CD4-positive, alpha-beta T cell (primary cell): ENCODE measurements at regions not wholly inside any gene's neighbourhood (a gene's known extent, or its start where the extent isn't known, plus 50 kb on each side); places are given as distances from the start of the nearest gene placed in this dataset.
A peak's percentile ranks its signal among the peaks of the same experiment; 100 is the strongest.

Experiments
- ATAC-seq: fragments of 200-7000 bp; cut with Tn5 transposase; one replicate; pipeline ENCODE4 v1.10.0; 2022; ENCODE audit warnings: mild to moderate bottlenecking; ENCODE audit not compliant: poor library complexity
- CTCF ChIA-PET: fragments of 350-600 bp; sonication (Branson Sonifier 250); formaldehyde crosslinking; loops from one replicate; lab custom pipeline; 2021; ENCODE audit warnings: antibody characterized with exemption, inconsistent platforms; lab: Charles Lee
- POLR2A ChIA-PET: fragments of 350-600 bp; sonication (Branson Sonifier 250); formaldehyde crosslinking; loops from one replicate; lab custom pipeline; 2021; ENCODE audit warnings: antibody characterized with exemption, inconsistent platforms; lab: Charles Lee
- DNase-seq, 14 experiments: peaks; one replicate each; pipeline ENCODE4 v3.0.0-alpha.2; 2013 to 2020; ENCODE audit warnings: mixed read lengths in 2 of 14
- H3K27ac ChIP-seq, 2 donors: one replicate each; pipeline versions ENCODE4 v1.5.1 to v1.7.0; 2013; ENCODE audit warnings: low read length in 2 of 2, low read depth in 1 of 2, mild to moderate bottlenecking in 1 of 2
- H3K27me3 ChIP-seq, 2 experiments: 1 replicate in 1 of 2; 2 replicates in 1 of 2; pipeline versions ENCODE4 v1.6.1 to v1.7.0; 2013; ENCODE audit warnings: low read length in 2 of 2, control low read depth in 1 of 2, mild to moderate bottlenecking in 1 of 2, moderate library complexity in 1 of 2; ENCODE audit not compliant: insufficient read depth in 2 of 2, control insufficient read depth in 1 of 2
- H3K36me3 ChIP-seq: one replicate; pipeline ENCODE4 v1.6.1; 2013; ENCODE audit warnings: low read length, control low read depth; ENCODE audit not compliant: insufficient read depth
- H3K4me1 ChIP-seq: one replicate; pipeline ENCODE4 v1.6.1; 2013; ENCODE audit warnings: low read length, control low read depth; ENCODE audit not compliant: insufficient read depth
- H3K4me3 ChIP-seq: one replicate; pipeline ENCODE4 v1.5.1; 2013; ENCODE audit warnings: mild to moderate bottlenecking, low read length, moderate library complexity
- H3K9me3 ChIP-seq, 2 experiments: 1 replicate in 1 of 2; 2 replicates in 1 of 2; pipeline versions ENCODE4 v1.6.1 to v1.7.0; 2013; ENCODE audit warnings: low read length in 2 of 2, mild to moderate bottlenecking in 2 of 2, control low read depth in 1 of 2, moderate library complexity in 1 of 2; ENCODE audit not compliant: control insufficient read depth in 1 of 2, insufficient read depth in 1 of 2
- H3K27ac Mint-ChIP-seq: one replicate; pipeline ENCODE4 v1.8.0; 2020; ENCODE audit warnings: mixed read lengths
- H3K27me3 Mint-ChIP-seq: one replicate; pipeline ENCODE4 v1.8.0; 2021; ENCODE audit warnings: mixed read lengths
- H3K36me3 Mint-ChIP-seq: one replicate; pipeline ENCODE4 v1.8.0; 2021; ENCODE audit warnings: low read depth, mixed read lengths
- H3K4me1 Mint-ChIP-seq: one replicate; pipeline ENCODE4 v1.8.0; 2021; ENCODE audit warnings: low read depth, mixed read lengths
- H3K4me3 Mint-ChIP-seq: one replicate; pipeline ENCODE4 v1.8.0; 2020; ENCODE audit warnings: mild to moderate bottlenecking, mixed read lengths
- H3K9me3 Mint-ChIP-seq: one replicate; pipeline ENCODE4 v1.8.0; 2020; ENCODE audit warnings: mixed read lengths
- CTCF ChIP-seq: fragments of 200-600 bp; IDR thresholded peaks from one replicate; pipeline ENCODE4 v1.8.0; 2022; ENCODE audit warnings: antibody characterized with exemption, mild to moderate bottlenecking
- intact Hi-C, 2 experiments: fragments of 100-400 bp; cut with DNase I in 1 of 2; cut with micrococcal nuclease in 1 of 2; formaldehyde crosslinking; loops; one replicate each; pipeline versions ENCODE4 v1.15.1 to v1.9.0; 2023 to 2025; cut with DNase I, micrococcal nuclease

GRCh38 chr6:87916446-87916845 lies 131.2 kb upstream of the SPACA1 start:
- H3K36me3 ChIP-seq = no peaks in the 10 kb centered on the region
- H3K4me1 ChIP-seq = no peaks in the 10 kb centered on the region
- H3K27ac ChIP-seq = no peak overlapping the region
- DNase-seq (no peak), ATAC-seq (no peak)
- H3K27me3 ChIP-seq = no peaks in the 10 kb centered on the region
- Mint-ChIP-seq H3K27ac (no peak overlapping the region), H3K4me3 (no peak overlapping the region), H3K36me3 (no peaks in the 10 kb centered on the region), H3K27me3 (peaks cover 9% of the 10 kb centered on the region), H3K4me1 (peaks cover 14% of the 10 kb centered on the region), H3K9me3 (no peaks in the 10 kb centered on the region)
- H3K4me3 ChIP-seq = no peak overlapping the region
- CTCF ChIA-PET = no interaction called here
- no peaks in the 10 kb centered on the region for H3K9me3 ChIP-seq
- no peak for TF ChIP-seq CTCF
- POLR2A ChIA-PET = no interaction called here
- intact Hi-C loops = no loop called here

- Histone ChIP-seq H3K36me3 (no peaks in the 10 kb centered on the region), H3K4me3 (no peak overlapping the region), H3K27ac (no peak overlapping the region), H3K9me3 (no peaks in the 10 kb centered on the region), H3K4me1 (no peaks in the 10 kb centered on the region), H3K27me3 (no peaks in the 10 kb centered on the region)
- DNase-seq = peak in 1 of 14 experiments; percentile 17
- H3K4me3 Mint-ChIP-seq = no peak overlapping the region
- ChIA-PET POLR2A (no interaction called here), CTCF (no interaction called here)
- H3K27ac Mint-ChIP-seq = no peak overlapping the region
- H3K36me3 Mint-ChIP-seq = no peaks in the 10 kb centered on the region
- TF ChIP-seq CTCF = no peak
- no peaks in the 10 kb centered on the region for H3K9me3 Mint-ChIP-seq
- peaks cover 14% of the 10 kb centered on the region for H3K4me1 Mint-ChIP-seq
- H3K27me3 Mint-ChIP-seq = peaks cover 4% of the 10 kb centered on the region
- peak; percentile 81 for ATAC-seq
- intact Hi-C loops = no loop called here
Measured at GRCh38 chr6:87914637-87915395, 132.8 kb upstream of the SPACA1 start.

DNA sequence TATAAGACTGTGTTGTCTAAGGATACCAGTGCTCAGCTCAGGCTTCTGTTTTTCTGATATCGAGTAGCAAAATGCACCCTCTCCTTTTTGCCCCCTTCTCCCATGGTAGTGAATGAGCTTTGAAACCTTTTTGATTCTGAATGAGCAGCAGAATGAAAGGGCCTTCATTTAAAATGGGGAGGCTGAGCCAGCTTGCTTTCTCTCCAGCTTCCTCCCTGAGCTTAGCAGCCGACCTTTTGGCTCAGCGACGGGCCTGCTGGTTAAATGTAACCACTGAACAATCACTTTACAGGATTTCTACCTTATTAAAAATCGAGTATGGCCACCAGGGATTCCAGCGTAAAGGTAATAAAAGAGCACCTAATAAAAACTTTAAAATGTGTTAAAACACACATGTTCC lies 133.7 kb upstream of the SPACA1 start:
- Histone ChIP-seq H3K36me3 (no peaks in the 10 kb centered on the region), H3K27me3 (peaks cover 0 to 3% of the 10 kb centered on the region in 2 experiments), H3K9me3 (no peaks in the 10 kb centered on the region), H3K27ac (no peak overlapping the region), H3K4me3 (no peak overlapping the region), H3K4me1 (no peaks in the 10 kb centered on the region)
- Mint-ChIP-seq H3K4me3 (no peak overlapping the region), H3K9me3 (no peaks in the 10 kb centered on the region), H3K36me3 (no peaks in the 10 kb centered on the region), H3K27ac (no peak overlapping the region), H3K27me3 (peaks cover 4% of the 10 kb centered on the region), H3K4me1 (peaks cover 20% of the 10 kb centered on the region)
- intact Hi-C loops = no loop called here
- CTCF ChIA-PET = no interaction called here
- ATAC-seq = no peak
- DNase-seq = no peak
- POLR2A ChIA-PET = no interaction called here
- no peak for TF ChIP-seq CTCF
